ENCODE measurements at regions not wholly inside any gene's neighbourhood (a gene's known extent, or its start where the extent isn't known, plus 50 kb on each side); places are given as distances from the start of the nearest gene placed in this dataset.

GRCh38 chr5:166992874-166993722 lies 1298.3 kb upstream of the WWC1 start:
- H3K4me3 ChIP-seq (ENCODE audit: low read depth, low read length): no peak overlapping the region
- no peaks in the 10 kb centered on the region for H3K36me3 ChIP-seq
- H3K4me1 ChIP-seq: no peaks in the 10 kb centered on the region
- H3K9me3 ChIP-seq: no peaks in the 10 kb centered on the region
- TF ChIP-seq, protein P1, sequence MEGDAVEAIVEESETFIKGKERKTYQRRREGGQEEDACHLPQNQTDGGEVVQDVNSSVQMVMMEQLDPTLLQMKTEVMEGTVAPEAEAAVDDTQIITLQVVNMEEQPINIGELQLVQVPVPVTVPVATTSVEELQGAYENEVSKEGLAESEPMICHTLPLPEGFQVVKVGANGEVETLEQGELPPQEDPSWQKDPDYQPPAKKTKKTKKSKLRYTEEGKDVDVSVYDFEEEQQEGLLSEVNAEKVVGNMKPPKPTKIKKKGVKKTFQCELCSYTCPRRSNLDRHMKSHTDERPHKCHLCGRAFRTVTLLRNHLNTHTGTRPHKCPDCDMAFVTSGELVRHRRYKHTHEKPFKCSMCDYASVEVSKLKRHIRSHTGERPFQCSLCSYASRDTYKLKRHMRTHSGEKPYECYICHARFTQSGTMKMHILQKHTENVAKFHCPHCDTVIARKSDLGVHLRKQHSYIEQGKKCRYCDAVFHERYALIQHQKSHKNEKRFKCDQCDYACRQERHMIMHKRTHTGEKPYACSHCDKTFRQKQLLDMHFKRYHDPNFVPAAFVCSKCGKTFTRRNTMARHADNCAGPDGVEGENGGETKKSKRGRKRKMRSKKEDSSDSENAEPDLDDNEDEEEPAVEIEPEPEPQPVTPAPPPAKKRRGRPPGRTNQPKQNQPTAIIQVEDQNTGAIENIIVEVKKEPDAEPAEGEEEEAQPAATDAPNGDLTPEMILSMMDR (IDR thresholded peaks at IDR 0.05; ENCODE audit: low read depth, low read length): no peak
- H3K27me3 ChIP-seq: no peaks in the 10 kb centered on the region
- DNase-seq: no peak

DNA sequence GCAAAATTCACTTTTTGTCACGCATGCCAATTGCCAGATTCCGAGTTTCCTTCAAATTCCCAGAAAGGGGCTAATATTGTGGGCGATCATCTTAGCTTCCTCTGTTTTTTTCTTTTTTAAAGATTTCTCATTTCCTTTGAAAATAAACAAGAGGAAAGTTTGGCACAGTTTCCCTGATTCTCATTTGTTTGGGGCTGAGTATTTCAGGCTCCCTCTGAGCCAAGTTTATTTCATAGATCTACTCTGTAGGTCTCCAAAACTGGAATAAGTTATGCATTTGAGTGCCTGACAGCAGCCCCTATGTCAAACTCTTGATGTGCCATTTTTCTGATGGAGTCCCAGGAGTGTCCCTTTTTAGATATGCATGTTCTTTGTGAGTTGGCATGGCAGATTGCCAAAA lies 1297.2 kb upstream of the WWC1 start:
- Histone ChIP-seq H3K4me3 (ENCODE audit: low read depth, low read length) (no peak overlapping the region), H3K36me3 (no peaks in the 10 kb centered on the region), H3K27me3 (no peaks in the 10 kb centered on the region), H3K4me1 (no peaks in the 10 kb centered on the region), H3K9me3 (no peaks in the 10 kb centered on the region)
- TF ChIP-seq, protein P1 (IDR thresholded peaks at IDR 0.05; ENCODE audit: low read depth, low read length): no peak
- DNase-seq: no peak

- no peaks in the 10 kb centered on the region for H3K4me1 ChIP-seq
- no peak for DNase-seq
- H3K4me3 ChIP-seq (ENCODE audit: low read depth, low read length): no peak overlapping the region
- no peaks in the 10 kb centered on the region for H3K9me3 ChIP-seq
- H3K36me3 ChIP-seq: no peaks in the 10 kb centered on the region
- TF ChIP-seq, protein P1 (IDR thresholded peaks at IDR 0.05; ENCODE audit: low read depth, low read length): no peak
- H3K27me3 ChIP-seq: no peaks in the 10 kb centered on the region
Measured at GRCh38 chr5:167001246-167001645, 1290.2 kb upstream of the WWC1 start.

DNA sequence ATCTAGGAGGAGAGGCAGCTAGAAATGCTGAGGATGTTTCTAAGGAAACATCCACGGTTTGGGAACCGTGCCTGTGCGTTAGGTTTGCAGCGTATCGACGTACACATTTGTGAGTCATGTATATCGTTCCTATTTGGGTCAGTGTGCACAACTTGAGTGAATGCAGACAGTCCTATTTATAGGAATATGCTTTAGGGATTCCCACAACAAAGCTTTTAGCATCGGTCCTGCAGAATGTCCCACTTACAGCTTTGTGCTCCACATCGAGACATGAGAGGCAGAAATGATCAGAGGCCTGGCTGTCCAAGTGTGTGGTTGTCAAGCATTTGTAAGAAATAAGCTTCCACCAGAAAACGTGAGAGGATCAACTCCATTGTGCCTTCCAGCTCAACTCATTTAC lies 1282.7 kb upstream of the WWC1 start:
- TF ChIP-seq, protein P1 (IDR thresholded peaks at IDR 0.05; ENCODE audit: low read depth, low read length): no peak
- no peaks in the 10 kb centered on the region for H3K9me3 ChIP-seq
- H3K36me3 ChIP-seq: no peaks in the 10 kb centered on the region
- no peaks in the 10 kb centered on the region for H3K27me3 ChIP-seq
- no peak for DNase-seq
- H3K4me3 ChIP-seq (ENCODE audit: low read depth, low read length): no peak overlapping the region
- no peaks in the 10 kb centered on the region for H3K4me1 ChIP-seq

DNA sequence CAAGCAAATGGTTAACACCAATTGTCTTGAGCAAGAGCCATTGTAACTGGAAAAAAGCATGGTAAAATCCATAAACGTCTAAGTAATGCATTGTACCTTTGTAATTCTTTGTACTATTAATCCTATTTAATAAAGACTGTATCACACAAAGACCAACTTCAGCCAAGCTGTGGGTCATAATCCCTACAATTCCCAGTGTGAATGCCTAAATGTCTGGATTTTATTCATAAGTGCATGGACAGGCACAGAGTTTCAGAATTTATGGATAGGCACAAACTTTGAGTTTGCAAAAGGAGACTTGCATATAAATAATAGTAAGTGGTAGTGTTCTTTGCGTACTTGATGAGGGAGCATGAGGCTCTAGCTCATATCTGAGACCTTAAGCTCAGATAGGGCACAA lies 1280.2 kb upstream of the WWC1 start:
- no peaks in the 10 kb centered on the region for H3K4me1 ChIP-seq
- no peaks in the 10 kb centered on the region for H3K36me3 ChIP-seq

More for the DNA sequence above, 1280.2 kb upstream of the WWC1 start:
- no peak for DNase-seq
- Histone ChIP-seq H3K4me3 (ENCODE audit: low read depth, low read length) (no peak overlapping the region), H3K9me3 (no peaks in the 10 kb centered on the region), H3K27me3 (no peaks in the 10 kb centered on the region)
- TF ChIP-seq, protein P1 (IDR thresholded peaks at IDR 0.05; ENCODE audit: low read depth, low read length): no peak

All from BE2C (cell line).